ENCODE measurements at regions not wholly inside any gene's neighbourhood (a gene's known extent, or its start where the extent isn't known, plus 50 kb on each side); places are given as distances from the start of the nearest gene placed in this dataset.

DNA sequence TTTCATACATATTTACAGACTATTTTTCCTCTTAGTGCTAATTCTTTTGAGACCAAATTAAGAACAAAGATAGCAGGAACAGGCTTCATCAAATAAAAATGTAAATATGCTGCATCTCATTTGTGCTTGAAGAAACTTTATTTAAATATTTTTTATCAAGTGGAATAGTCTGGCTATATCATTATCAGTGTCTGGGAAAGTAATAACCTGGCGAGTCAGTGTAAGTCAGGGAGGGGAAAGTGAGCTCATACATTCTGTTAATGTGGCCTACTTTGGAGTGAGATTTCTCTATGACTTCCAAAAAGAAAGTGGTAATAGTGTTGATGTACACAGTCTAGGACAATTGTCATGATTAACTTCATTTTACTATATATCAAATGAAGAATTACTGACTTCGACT, 1045.1 kb downstream of the ADGRL2 start:
- TF ChIP-seq CTCF (IDR thresholded peaks at IDR 0.05; ENCODE audit: low read length), result no peak
- no peak for TF ChIP-seq EZH2 (IDR thresholded peaks at IDR 0.05; ENCODE audit: borderline replicate concordance, low read length)
